ENCODE measurements at regions not wholly inside any gene's neighbourhood (a gene's known extent, or its start where the extent isn't known, plus 50 kb on each side); places are given as distances from the start of the nearest gene placed in this dataset.

DNA sequence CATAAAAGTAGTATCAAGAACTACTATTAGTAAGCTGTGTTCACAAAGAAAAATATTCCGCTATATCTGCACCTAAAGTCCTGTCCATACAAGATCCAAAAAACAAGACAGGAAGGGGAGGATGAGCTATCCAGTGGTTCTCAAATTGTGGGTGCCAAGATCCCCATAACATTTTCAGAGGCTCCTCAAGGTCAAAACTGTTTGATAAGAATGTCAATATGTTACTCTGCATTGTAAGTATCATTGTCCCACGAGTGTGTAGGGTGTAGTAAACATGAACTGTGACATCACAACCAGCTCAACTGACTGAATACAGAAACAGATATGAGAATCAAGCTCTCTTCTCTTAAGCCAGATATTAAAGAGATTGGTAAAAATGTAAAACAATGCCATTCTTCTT, 81.9 kb upstream of the HIVEP1 start:
- no CpG with 5 or more reads among the region's 2 CpGs for WGBS (ENCODE audit: insufficient coverage)
- Histone ChIP-seq H3K27ac (ENCODE audit: low read length) (no peak overlapping the region), H3K36me3 (ENCODE audit: control insufficient read depth in 2 of 2, extremely low read depth in 1 of 2, insufficient read depth in 1 of 2, low read length in 1 of 2) (no peaks in the 10 kb centered on the region), H3K4me3 (ENCODE audit: control insufficient read depth in 1 of 2, extremely low read depth in 1 of 2, low read length in 1 of 2) (no peak overlapping the region), H3K27me3 (replicated peaks in 1 of 2; ENCODE audit: control insufficient read depth in 2 of 2, extremely low read depth in 1 of 2, insufficient read depth in 2 of 2, low read length in 1 of 2) (peaks cover 0 to 3% of the 10 kb centered on the region in 2 experiments), H3K9me3 (no peaks in the 10 kb centered on the region), H3K4me1 (ENCODE audit: control insufficient read depth in 1 of 2, extremely low read depth in 1 of 2, insufficient read depth in 2 of 2, low read length in 2 of 2) (no peaks in the 10 kb centered on the region)
- Mint-ChIP-seq H3K4me3 (no peak overlapping the region), H3K36me3 (no peaks in the 10 kb centered on the region), H3K27ac (no peak overlapping the region), H3K27me3 (peaks cover 3 to 4% of the 10 kb centered on the region in 2 donors), H3K9me3 (peaks cover 0 to 3% (median 0%) of the 10 kb centered on the region in 3 donors), H3K4me1 (peaks cover 0 to 10% (median 0%) of the 10 kb centered on the region in 3 donors)
- ATAC-seq (replicated peaks in 1 of 4) = no peak
- ChIA-PET CTCF (no interaction called here), POLR2A (no interaction called here)
- DNase-seq = no peak

DNA sequence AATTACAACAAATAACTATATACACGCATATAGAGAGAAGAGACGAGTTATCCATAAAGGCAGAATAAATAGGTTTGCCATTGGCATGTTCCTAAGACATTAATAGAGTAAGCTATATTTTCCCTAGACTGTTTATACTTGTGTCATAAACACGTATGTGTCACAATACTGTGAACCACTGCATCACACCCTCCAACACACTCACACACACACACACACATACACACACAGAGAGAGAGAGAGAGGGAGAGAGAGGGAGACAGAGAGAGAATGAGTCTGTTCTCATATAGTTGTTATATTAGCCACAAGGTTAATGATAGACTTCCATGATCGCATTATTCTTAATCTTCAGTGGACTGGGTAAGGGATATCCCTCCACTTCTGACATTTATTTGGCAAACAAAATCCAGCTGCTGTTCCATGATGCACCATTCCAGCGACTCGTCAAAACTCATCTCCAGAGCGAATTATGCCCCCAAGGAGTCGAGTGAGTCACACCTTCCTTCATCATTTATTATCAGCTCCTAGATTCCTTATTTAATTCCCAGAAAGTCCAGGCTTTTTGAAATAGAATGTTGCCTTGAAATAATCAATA, 82.8 kb upstream of the HIVEP1 start:
- ChIA-PET CTCF (no interaction called here), POLR2A (no interaction called here)
- no peak overlapping the region for H3K27ac Mint-ChIP-seq
- Histone ChIP-seq H3K4me3 (ENCODE audit: control insufficient read depth in 1 of 2, extremely low read depth in 1 of 2, low read length in 1 of 2) (no peak overlapping the region), H3K36me3 (ENCODE audit: control insufficient read depth in 2 of 2, extremely low read depth in 1 of 2, insufficient read depth in 1 of 2, low read length in 1 of 2) (no peaks in the 10 kb centered on the region), H3K4me1 (ENCODE audit: control insufficient read depth in 1 of 2, extremely low read depth in 1 of 2, insufficient read depth in 2 of 2, low read length in 2 of 2) (no peaks in the 10 kb centered on the region), H3K9me3 (no peaks in the 10 kb centered on the region), H3K27ac (ENCODE audit: low read length) (no peak overlapping the region), H3K27me3 (replicated peaks in 1 of 2; ENCODE audit: control insufficient read depth in 2 of 2, extremely low read depth in 1 of 2, insufficient read depth in 2 of 2, low read length in 1 of 2) (peaks cover 0 to 3% of the 10 kb centered on the region in 2 experiments)
- peaks cover 0 to 10% (median 0%) of the 10 kb centered on the region in 3 donors for H3K4me1 Mint-ChIP-seq
- H3K4me3 Mint-ChIP-seq = no peak overlapping the region
- no peak for DNase-seq
- H3K36me3 Mint-ChIP-seq = no peaks in the 10 kb centered on the region
- WGBS (ENCODE audit: insufficient coverage) = 100% methylated on average over 2 of the region's 8 CpGs
- no peak for ATAC-seq (replicated peaks in 1 of 4)
- no peaks in the 10 kb centered on the region for H3K9me3 Mint-ChIP-seq
- peaks cover 3 to 4% of the 10 kb centered on the region in 2 donors for H3K27me3 Mint-ChIP-seq

DNA sequence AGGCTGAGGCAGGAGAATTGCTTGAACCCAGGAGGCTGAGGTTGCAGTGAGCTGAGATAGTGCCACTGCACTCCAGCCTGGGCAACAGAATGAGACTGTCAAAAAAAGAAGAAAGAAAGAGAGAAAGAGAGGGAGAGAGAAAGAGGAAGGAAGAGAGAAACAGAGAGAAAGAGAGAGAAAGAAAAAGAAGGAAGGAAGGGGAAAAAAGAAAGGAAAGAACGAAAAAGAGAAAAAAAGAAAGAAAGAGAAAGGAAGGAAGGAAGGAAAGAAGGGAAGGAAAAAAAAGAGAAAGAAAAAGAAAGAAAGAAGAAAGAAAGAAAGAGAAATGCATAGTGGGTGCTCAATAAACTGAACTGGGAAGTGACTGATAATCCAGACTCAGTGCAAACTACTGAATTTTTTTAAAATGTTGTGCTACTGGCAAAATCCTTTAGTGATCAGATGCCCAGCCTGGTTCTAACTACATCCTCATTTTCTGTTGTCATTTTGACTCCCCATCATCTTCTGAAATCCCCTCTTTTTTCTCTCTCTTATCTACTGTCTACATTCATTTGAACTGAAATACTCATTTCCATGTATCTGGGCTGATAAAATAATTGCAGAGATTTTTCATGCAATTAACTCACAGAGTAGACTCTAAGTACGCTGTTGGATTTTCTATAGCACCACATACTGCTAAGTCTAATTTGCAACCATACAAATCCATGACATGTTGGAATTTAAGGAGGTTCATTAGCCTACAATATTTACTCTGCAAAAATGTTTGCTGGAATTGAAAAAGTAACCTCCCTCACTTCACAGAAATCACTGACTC, 85.3 kb upstream of the HIVEP1 start:
- Mint-ChIP-seq H3K4me1 (peaks cover 0 to 10% (median 0%) of the 10 kb centered on the region in 3 donors), H3K36me3 (no peaks in the 10 kb centered on the region), H3K4me3 (no peak overlapping the region), H3K27ac (no peak overlapping the region), H3K9me3 (no peaks in the 10 kb centered on the region), H3K27me3 (peaks cover 3 to 4% of the 10 kb centered on the region in 2 donors)
- Histone ChIP-seq H3K9me3 (no peaks in the 10 kb centered on the region), H3K4me3 (ENCODE audit: control insufficient read depth in 1 of 2, extremely low read depth in 1 of 2, low read length in 1 of 2) (no peak overlapping the region), H3K27me3 (replicated peaks in 1 of 2; ENCODE audit: control insufficient read depth in 2 of 2, extremely low read depth in 1 of 2, insufficient read depth in 2 of 2, low read length in 1 of 2) (peaks cover 0 to 3% of the 10 kb centered on the region in 2 experiments), H3K4me1 (ENCODE audit: control insufficient read depth in 1 of 2, extremely low read depth in 1 of 2, insufficient read depth in 2 of 2, low read length in 2 of 2) (no peaks in the 10 kb centered on the region), H3K27ac (ENCODE audit: low read length) (no peak overlapping the region), H3K36me3 (ENCODE audit: control insufficient read depth in 2 of 2, extremely low read depth in 1 of 2, insufficient read depth in 1 of 2, low read length in 1 of 2) (no peaks in the 10 kb centered on the region)
- CTCF ChIA-PET = no interaction called here
- WGBS (ENCODE audit: insufficient coverage) = 77% methylated on average over 1 of the region's 2 CpGs
- DNase-seq = no peak
- ATAC-seq (replicated peaks in 1 of 4) = no peak
- POLR2A ChIA-PET = no interaction called here

DNA sequence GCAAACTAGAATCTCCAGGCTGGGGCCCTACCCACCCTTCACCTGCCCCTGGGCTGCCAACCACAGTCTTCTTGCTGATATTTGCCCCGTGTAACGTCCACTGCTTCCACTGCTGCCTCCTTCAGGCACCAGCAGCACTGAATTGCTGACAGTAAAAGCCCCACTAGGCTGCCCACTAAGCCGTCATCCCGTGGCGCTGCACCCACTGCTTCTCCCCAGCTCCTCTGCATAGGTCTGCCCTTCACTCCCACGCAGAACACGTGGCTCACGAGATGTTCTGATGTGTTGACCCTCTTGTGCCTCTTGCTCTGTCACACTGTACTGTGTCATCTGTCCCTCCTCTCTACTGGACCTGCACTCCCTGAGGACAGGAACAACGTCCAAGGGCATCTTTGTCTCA, 86.3 kb upstream of the HIVEP1 start:
- Histone ChIP-seq H3K4me3 (ENCODE audit: control insufficient read depth in 1 of 2, extremely low read depth in 1 of 2, low read length in 1 of 2) (no peak overlapping the region), H3K4me1 (ENCODE audit: control insufficient read depth in 1 of 2, extremely low read depth in 1 of 2, insufficient read depth in 2 of 2, low read length in 2 of 2) (no peaks in the 10 kb centered on the region), H3K9me3 (no peaks in the 10 kb centered on the region), H3K36me3 (ENCODE audit: control insufficient read depth in 2 of 2, extremely low read depth in 1 of 2, insufficient read depth in 1 of 2, low read length in 1 of 2) (no peaks in the 10 kb centered on the region), H3K27me3 (replicated peaks in 1 of 2; ENCODE audit: control insufficient read depth in 2 of 2, extremely low read depth in 1 of 2, insufficient read depth in 2 of 2, low read length in 1 of 2) (peaks cover 0 to 3% of the 10 kb centered on the region in 2 experiments), H3K27ac (ENCODE audit: low read length) (no peak overlapping the region)
- H3K27ac Mint-ChIP-seq = no peak overlapping the region
- H3K27me3 Mint-ChIP-seq = peaks cover 3 to 4% of the 10 kb centered on the region in 2 donors
- ATAC-seq (replicated peaks in 1 of 4) (no peak), DNase-seq (no peak)
- H3K36me3 Mint-ChIP-seq = no peaks in the 10 kb centered on the region
- ChIA-PET CTCF (no interaction called here), POLR2A (no interaction called here)
- no peak overlapping the region for H3K4me3 Mint-ChIP-seq
- H3K4me1 Mint-ChIP-seq = peaks cover 0 to 10% (median 0%) of the 10 kb centered on the region in 3 donors
- no peaks in the 10 kb centered on the region for H3K9me3 Mint-ChIP-seq
- 87% methylated on average over 9 of the region's 9 CpGs for WGBS (ENCODE audit: insufficient coverage)

DNA sequence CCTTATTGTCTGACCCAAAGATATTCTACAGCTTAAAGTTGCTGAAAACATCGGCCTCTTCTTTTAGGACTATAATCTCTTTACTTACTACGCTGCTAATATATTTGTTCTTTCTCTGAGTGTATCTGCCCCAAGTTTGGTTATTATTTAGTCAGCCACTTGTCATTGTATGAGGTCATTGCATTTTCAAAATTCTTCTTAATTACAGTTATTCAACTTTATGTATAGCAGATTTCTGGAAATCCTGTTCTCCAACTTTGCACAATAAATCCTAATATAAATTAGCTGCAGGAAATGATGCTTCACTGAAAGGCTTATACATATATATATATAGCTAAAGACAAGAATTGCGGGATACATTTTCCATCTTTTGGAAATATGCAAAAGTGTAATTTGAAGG, 88.5 kb upstream of the HIVEP1 start:
- CTCF ChIA-PET = no interaction called here
- no CpG with 5 or more reads among the region's 3 CpGs for WGBS (ENCODE audit: insufficient coverage)

DNA sequence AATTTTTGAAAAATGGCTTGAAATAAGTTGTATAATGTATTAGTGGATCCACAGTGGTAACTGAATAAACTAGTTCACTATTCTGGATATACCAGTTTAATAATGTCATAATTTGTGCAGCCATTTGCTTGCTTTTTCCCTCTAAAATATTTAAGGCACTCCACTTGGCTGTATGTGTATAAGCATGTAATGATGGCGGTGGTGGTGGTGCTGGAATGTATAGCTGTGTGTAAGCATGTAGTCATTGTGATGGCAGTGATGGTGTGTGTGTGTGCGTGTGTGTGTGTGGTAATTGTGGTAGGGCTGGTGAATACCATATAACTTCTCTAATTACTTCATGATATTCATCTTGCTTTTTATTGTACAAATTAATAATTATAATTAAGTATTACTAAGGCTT, 89.2 kb upstream of the HIVEP1 start:
- Histone ChIP-seq H3K4me1 (ENCODE audit: control insufficient read depth in 1 of 2, extremely low read depth in 1 of 2, insufficient read depth in 2 of 2, low read length in 2 of 2) (no peaks in the 10 kb centered on the region), H3K27me3 (replicated peaks in 1 of 2; ENCODE audit: control insufficient read depth in 2 of 2, extremely low read depth in 1 of 2, insufficient read depth in 2 of 2, low read length in 1 of 2) (peaks cover 0 to 3% of the 10 kb centered on the region in 2 experiments), H3K4me3 (ENCODE audit: control insufficient read depth in 1 of 2, extremely low read depth in 1 of 2, low read length in 1 of 2) (no peak overlapping the region), H3K27ac (ENCODE audit: low read length) (no peak overlapping the region), H3K9me3 (no peaks in the 10 kb centered on the region), H3K36me3 (ENCODE audit: control insufficient read depth in 2 of 2, extremely low read depth in 1 of 2, insufficient read depth in 1 of 2, low read length in 1 of 2) (no peaks in the 10 kb centered on the region)
- ChIA-PET CTCF (no interaction called here), POLR2A (interaction anchor here in 1 of 2 donors (0.5 kb wide), 1 partner anchor 265 kb away, joined by 3 read pairs; no protein-coding TSS in a partner anchor)
- Mint-ChIP-seq H3K36me3 (no peaks in the 10 kb centered on the region), H3K27me3 (peaks cover 3 to 4% of the 10 kb centered on the region in 2 donors), H3K4me1 (peaks cover 0 to 10% (median 0%) of the 10 kb centered on the region in 3 donors), H3K27ac (no peak overlapping the region), H3K9me3 (no peaks in the 10 kb centered on the region), H3K4me3 (no peak overlapping the region)
- ATAC-seq (replicated peaks in 1 of 4) = no peak
- DNase-seq = no peak
- WGBS (ENCODE audit: insufficient coverage) = no CpG with 5 or more reads among the region's 2 CpGs

More for the DNA sequence above, 88.5 kb upstream of the HIVEP1 start:
- H3K36me3 Mint-ChIP-seq = no peaks in the 10 kb centered on the region
- no peak overlapping the region for H3K4me3 Mint-ChIP-seq
- H3K27me3 ChIP-seq (replicated peaks in 1 of 2; ENCODE audit: control insufficient read depth in 2 of 2, extremely low read depth in 1 of 2, insufficient read depth in 2 of 2, low read length in 1 of 2) = peaks cover 0 to 3% of the 10 kb centered on the region in 2 experiments
- H3K4me1 Mint-ChIP-seq = peaks cover 0 to 10% (median 0%) of the 10 kb centered on the region in 3 donors
- no peak overlapping the region for H3K4me3 ChIP-seq (ENCODE audit: control insufficient read depth in 1 of 2, extremely low read depth in 1 of 2, low read length in 1 of 2)
- no peak overlapping the region for H3K27ac Mint-ChIP-seq
- no peaks in the 10 kb centered on the region for H3K4me1 ChIP-seq (ENCODE audit: control insufficient read depth in 1 of 2, extremely low read depth in 1 of 2, insufficient read depth in 2 of 2, low read length in 2 of 2)
- H3K9me3 Mint-ChIP-seq = no peaks in the 10 kb centered on the region
- POLR2A ChIA-PET = interaction anchor here in 1 of 2 donors (0.5 kb wide), 1 partner anchor 266 kb away, joined by 3 read pairs; no protein-coding TSS in a partner anchor
- H3K9me3 ChIP-seq = no peaks in the 10 kb centered on the region
- H3K27me3 Mint-ChIP-seq = peaks cover 3 to 4% of the 10 kb centered on the region in 2 donors
- ATAC-seq (replicated peaks in 1 of 4) = no peak
- no peak overlapping the region for H3K27ac ChIP-seq (ENCODE audit: low read length)
- no peaks in the 10 kb centered on the region for H3K36me3 ChIP-seq (ENCODE audit: control insufficient read depth in 2 of 2, extremely low read depth in 1 of 2, insufficient read depth in 1 of 2, low read length in 1 of 2)
- DNase-seq = no peak

Data from T-cell (primary cell).